SU-DHL-6 (cell line): ENCODE measurements at regions not wholly inside any gene's neighbourhood (a gene's known extent, or its start where the extent isn't known, plus 50 kb on each side); places are given as distances from the start of the nearest gene placed in this dataset.

ENCODE experiments used
- CTCF ChIP-seq: fragments of 200-600 bp; sonication (generic); IDR thresholded peaks from one replicate; pipeline ENCODE4 v1.5.1; 2017; ENCODE audit warnings: antibody characterized with exemption, mild to moderate bottlenecking, low read length, moderate library complexity; ENCODE audit not compliant: insufficient read depth, poor library complexity, severe bottlenecking
- EZH2phosphoT487 ChIP-seq: fragments of 200-600 bp; sonication (generic), shearing (Covaris generic); conservative IDR thresholded peaks from 2 replicates; pipeline ENCODE4 v1.6.1; 2018; ENCODE audit warnings: mild to moderate bottlenecking, antibody characterized with exemption, low read length, moderate library complexity, mixed read lengths

GRCh38 chr1:87842156-87842555 lies 513.5 kb downstream of the LMO4 start:
- no peak for TF ChIP-seq CTCF
- no peak for TF ChIP-seq EZH2phosphoT487
